Stomach (tissue), 4 donors: ENCODE measurements at regions not wholly inside any gene's neighbourhood (a gene's known extent, or its start where the extent isn't known, plus 50 kb on each side); places are given as distances from the start of the nearest gene placed in this dataset.

Source experiments
- CTCF ChIP-seq, 7 experiments: fragments of 450-650 bp in 4 of 7; fragments of 200-600 bp in 3 of 7; sonication (generic) in 3 of 7; IDR thresholded peaks; one replicate each; pipeline ENCODE4 v1.5.1; 2016 to 2019; ENCODE audit warnings: antibody characterized with exemption in 7 of 7, control low read depth in 2 of 7, mild to moderate bottlenecking in 1 of 7
- EP300 ChIP-seq: sonication (generic); formaldehyde crosslinking; IDR thresholded peaks from one replicate; pipeline ENCODE4 v1.6.1; 2017; ENCODE audit warnings: antibody characterized with exemption
- POLR2A ChIP-seq, 4 donors: fragments of 450-650 bp; IDR thresholded peaks; one replicate each; pipeline ENCODE4 v1.6.1; 2016; ENCODE audit warnings: antibody characterized with exemption in 4 of 4, control low read depth in 2 of 4, mild to moderate bottlenecking in 1 of 4, moderate library complexity in 1 of 4
- POLR2AphosphoS5 ChIP-seq, 3 donors: sonication (generic); formaldehyde crosslinking; IDR thresholded peaks; one replicate each; pipeline ENCODE4 v1.6.1; 2016; ENCODE audit warnings: antibody characterized with exemption in 3 of 3

DNA sequence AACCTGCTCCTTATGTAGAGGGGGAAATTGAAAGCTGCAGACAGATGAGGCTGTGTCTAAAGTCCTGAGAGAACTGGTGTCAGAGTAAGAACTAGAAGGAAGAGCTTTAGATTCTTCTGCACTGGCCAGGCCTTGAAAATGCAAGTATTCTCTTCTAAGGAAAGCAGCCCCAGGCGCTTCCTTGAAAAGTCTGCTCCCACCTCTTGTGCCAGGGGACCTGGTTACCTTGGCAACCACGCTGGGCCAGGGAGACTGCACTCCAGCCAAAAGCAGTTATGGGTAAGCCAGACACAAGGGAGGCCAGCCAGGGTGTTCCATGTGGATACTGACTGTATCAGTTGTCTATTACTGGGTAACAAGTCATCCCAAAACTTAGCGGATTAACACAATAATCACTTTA lies 228.6 kb upstream of the SDK2 start:
- TF ChIP-seq CTCF (IDR thresholded peaks at IDR 0.05) (no peak), POLR2A (IDR thresholded peaks at IDR 0.05) (no peak), POLR2AphosphoS5 (IDR thresholded peaks at IDR 0.05) (no peak), EP300 (no peak)
